ENCODE measurements at regions not wholly inside any gene's neighbourhood (a gene's known extent, or its start where the extent isn't known, plus 50 kb on each side); places are given as distances from the start of the nearest gene placed in this dataset.

DNA sequence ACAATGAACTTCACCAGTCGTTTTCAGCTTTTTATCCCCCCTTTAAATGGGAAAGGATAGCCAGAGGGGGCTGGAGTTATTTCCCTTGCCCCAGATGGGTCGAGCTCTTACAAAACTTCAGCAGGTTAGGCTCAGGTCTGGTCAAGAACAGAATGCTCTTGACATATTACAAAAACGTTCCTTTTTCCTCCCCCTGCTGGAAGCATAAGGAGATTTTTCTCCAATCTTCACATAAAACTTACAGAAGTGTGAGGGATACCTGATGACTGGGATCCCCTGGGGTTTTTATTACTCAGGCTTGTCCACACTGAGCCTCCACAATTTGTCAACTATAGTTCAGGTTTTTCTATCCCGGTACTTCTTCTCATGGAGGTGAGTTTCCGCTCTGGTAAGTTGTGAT lies 60.8 kb downstream of the CSF2 start:
- TF ChIP-seq, protein P1, sequence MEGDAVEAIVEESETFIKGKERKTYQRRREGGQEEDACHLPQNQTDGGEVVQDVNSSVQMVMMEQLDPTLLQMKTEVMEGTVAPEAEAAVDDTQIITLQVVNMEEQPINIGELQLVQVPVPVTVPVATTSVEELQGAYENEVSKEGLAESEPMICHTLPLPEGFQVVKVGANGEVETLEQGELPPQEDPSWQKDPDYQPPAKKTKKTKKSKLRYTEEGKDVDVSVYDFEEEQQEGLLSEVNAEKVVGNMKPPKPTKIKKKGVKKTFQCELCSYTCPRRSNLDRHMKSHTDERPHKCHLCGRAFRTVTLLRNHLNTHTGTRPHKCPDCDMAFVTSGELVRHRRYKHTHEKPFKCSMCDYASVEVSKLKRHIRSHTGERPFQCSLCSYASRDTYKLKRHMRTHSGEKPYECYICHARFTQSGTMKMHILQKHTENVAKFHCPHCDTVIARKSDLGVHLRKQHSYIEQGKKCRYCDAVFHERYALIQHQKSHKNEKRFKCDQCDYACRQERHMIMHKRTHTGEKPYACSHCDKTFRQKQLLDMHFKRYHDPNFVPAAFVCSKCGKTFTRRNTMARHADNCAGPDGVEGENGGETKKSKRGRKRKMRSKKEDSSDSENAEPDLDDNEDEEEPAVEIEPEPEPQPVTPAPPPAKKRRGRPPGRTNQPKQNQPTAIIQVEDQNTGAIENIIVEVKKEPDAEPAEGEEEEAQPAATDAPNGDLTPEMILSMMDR (IDR thresholded peaks at IDR 0.05; ENCODE audit: poor library complexity), result peak; percentile 21
- TF ChIP-seq EZH2 (IDR thresholded peaks at IDR 0.05; ENCODE audit: borderline replicate concordance) (no peak), EZH2phosphoT487 (IDR thresholded peaks at IDR 0.05; ENCODE audit: low read depth, severe bottlenecking, unreplicated experiment) (no peak)
